HG03575 (cell line): ENCODE measurements at regions not wholly inside any gene's neighbourhood (a gene's known extent, or its start where the extent isn't known, plus 50 kb on each side); places are given as distances from the start of the nearest gene placed in this dataset.

Experiments
- ATAC-seq: cut with Tn5 transposase; IDR thresholded peaks from one replicate; pipeline ENCODE4 v1.9.1; 2021; ENCODE audit not compliant: unreplicated experiment, insufficient number of reproducible peaks, low FRiP score; ENCODE audit errors: extremely low read depth

DNA sequence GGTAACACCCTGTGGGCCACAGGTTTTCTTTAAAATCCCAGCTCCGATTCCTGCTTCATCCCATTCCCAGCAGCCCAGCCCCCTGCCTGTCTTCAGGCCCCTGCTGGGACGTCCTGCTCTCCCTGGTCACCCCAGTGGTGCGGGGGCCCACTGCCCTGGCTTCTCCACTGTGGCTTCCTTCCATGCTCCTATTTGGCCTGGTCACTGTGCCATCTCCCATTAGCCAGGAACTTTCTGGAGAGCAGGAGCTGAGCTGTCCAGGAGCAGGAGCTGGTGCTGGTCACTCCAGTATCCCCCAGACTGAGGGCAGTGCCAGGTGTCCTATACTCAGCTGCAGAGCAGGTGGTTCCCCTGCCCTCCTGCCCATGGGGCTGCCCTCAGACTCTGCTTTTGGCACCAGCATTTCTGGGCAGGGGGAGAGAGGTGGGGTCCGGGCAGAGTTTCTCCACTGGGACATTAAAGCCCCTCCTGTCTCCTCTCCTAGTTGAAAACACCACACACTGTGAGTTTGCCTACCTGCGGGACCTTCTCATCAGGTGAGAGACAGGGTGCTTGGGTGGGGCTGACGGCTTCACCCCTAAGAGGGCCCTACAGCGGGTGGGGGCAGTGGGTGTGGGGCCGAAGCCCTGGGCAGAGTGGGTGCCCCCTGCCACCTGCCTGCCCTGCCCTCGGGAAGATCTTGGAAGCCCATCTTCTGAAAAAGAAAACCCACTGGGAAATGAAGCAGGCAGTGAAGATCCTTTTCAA is 356.2 kb downstream of the SEC14L1 start:
- ATAC-seq: no peak

- no peak for ATAC-seq
Observed at GRCh38 chr17:77497578-77497934, 356.8 kb downstream of the SEC14L1 start.

GRCh38 chr17:77498091-77498741 is 357.4 kb downstream of the SEC14L1 start:
- ATAC-seq: no peak

- ATAC-seq: no peak
Observed at GRCh38 chr17:77498791-77499698, 358.3 kb downstream of the SEC14L1 start.

- no peak for ATAC-seq
Observed at GRCh38 chr17:77499699-77500435, 359.1 kb downstream of the SEC14L1 start.

GRCh38 chr17:77501101-77501566 is 360.4 kb downstream of the SEC14L1 start:
- ATAC-seq: no peak

GRCh38 chr17:77501751-77502625 is 361.2 kb downstream of the SEC14L1 start:
- no peak for ATAC-seq

- no peak for ATAC-seq
Observed at GRCh38 chr17:77502626-77503292, 362.0 kb downstream of the SEC14L1 start.

DNA sequence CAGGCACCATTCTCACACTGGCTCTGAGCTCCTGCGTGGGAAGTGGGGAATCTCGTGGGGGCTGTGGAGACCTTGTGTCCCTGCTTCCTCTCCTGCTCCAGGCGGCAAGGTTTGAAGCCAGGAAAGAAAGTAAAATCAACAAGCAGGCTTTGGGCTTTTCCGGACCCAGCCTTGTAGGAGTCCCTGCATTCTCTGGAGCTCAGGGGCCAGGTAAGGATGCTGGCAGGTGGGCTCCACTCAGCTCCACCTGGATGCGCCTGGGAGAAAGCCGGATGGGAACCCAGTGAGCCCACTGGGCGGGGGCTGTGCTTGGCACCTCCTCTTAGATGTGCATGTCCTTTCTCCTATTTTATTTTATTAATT is 362.5 kb downstream of the SEC14L1 start:
- ATAC-seq: no peak

DNA sequence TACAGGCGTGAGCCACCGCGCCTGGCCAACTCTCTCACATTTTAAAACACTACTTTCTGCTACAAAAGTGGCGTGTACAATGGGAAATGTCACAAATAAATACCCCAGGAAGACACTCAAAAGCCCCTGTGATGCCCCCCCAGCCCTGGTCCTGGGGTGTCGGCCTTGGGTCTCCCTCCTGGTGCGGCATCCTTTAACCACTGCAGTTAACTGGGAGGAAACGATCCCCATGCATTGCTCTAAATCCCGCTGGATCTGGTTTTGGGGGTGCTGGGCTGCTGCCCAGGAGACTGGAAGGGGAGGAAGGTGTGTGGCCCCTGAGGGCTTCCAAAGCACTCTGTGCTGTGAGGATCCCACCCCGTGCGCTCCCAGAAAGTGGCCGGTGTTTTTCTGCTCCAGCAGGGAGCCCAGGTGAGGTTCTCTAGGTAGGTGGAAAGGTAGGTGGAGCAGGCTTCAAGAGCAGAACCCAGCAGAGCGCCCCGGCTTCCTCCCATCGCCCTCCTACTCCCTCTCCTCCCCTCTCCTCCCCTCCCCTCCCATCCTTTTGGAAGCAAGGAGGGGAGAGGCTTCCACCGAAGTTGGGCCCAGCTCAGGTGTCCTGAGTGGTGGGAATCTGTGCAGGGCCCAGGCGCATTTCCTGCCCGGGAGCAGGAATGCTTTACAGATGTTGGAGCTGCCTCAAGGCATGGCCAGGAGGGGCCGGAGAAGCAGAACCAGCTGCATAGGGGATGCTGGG is 363.3 kb downstream of the SEC14L1 start:
- ATAC-seq: no peak

DNA sequence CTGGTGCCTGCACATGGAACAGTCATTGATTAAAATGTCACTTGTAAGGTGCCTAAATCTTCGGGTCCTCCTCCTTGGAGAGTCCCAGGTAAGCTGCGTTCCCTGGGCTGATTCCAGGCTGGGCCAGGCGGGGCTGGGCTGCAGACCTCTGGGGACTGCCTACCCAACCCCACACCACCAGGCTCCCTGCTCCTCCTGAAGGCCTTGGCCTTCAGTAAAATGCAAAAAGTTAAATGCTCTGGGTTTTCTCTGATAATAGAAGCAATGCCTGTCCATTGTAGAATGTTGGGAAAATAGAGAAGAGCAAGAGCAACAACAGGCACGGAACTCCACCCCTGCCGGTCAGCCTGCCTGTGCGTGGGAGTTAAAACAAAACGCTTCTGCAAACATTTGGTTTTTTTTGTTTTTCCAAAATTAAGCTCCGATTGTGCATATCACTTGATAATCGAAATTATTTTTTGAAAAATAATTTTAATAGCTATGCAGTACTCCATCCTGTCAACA is 363.9 kb downstream of the SEC14L1 start:
- ATAC-seq: no peak

DNA sequence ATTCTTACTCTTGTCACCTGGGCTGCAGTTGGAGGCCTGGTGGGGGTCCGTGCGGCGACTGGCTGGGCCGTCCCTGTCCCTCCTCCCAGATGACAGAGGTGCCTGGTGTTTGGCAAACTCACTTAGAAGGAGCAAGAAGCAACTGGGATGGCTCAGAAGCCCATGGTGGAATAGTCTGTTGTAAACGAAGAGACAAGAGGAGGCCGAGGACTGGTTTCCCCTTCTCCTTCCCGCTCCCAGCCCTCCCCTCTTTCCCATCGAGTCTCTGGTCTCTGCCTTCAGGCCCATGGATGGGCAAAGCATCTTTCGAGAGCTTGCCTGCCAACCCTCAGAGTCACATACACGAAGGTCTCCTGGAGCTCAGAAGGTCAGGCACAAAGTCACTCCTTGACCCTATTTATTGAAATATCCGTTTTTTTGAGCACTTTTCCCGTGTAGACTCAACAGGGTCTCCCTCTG is 364.4 kb downstream of the SEC14L1 start:
- ATAC-seq: no peak

DNA sequence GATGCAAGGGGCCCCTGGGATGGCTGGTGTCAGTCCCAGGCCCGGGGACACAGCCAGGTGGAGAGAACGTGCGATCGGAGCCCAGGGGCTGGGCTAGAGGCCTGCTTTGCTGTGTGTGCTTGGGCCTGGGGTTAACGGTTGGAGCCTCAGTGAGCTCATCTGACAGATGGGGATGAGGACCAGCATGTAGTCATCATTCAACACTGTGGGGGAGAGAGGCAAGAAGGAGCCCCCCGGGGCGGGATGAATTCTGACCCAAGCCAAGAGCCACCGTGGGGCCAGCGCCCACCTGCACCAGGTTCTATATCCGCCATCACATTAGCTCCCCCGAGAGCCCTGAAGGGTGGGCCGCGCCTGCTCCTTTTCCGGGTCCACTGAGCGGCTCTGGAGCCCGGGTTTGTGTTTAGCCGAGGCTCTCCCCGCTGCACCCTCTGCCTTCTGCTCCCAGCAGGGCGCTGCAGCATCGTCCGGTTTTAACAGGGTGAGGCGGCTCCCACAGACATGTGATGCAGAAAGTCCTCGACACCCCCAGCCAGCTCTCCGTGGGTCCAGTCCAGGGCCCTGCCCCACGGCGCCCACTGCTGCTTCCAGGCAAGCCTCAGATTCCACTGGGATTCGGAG is 365.7 kb downstream of the SEC14L1 start:
- no peak for ATAC-seq

- no peak for ATAC-seq
Observed at GRCh38 chr17:77507111-77507885, 366.5 kb downstream of the SEC14L1 start.

DNA sequence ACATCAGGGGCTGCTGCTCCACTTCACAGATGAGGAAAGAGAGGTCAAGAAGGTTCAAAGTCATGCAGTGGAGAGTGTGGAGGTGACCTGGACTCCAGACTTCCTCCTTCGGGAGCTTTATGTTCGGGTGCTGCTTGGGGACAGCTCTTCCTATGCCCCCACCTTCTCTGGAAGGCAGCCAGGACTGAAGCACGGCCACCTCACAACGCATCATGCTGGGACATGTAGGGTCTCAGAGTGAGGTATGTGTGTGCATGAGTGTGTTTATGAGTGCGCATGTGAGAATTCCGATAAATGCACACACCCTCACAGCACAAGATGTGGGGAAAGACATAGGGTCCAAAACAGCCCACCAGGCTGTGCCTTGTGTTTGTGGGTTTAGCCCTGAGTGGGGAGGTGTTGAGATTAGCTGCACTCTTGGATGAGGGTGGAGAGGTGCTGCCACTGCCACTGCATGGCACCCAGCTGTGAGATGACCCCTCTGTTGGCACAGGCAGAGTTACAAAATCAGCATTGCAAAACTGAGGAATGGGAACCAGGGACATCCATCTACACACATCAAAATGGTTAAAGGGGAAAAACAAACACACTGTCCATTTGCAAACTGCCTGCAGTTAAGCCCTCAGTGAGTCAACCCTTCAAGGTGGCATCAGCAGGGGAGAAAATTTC is 367.4 kb downstream of the SEC14L1 start:
- no peak for ATAC-seq
